ENCODE measurements at regions not wholly inside any gene's neighbourhood (a gene's known extent, or its start where the extent isn't known, plus 50 kb on each side); places are given as distances from the start of the nearest gene placed in this dataset.

GRCh38 chr5:116389601-116390000 lies 185.0 kb downstream of the SEMA6A start:
- H3K36me3 ChIP-seq (ENCODE audit: control insufficient read depth in 2 of 2, insufficient read depth in 2 of 2, low read length in 2 of 2), result no peaks in the 10 kb centered on the region
- H3K4me1 ChIP-seq (ENCODE audit: control insufficient read depth, insufficient read depth, low read length), result peaks cover 4% of the 10 kb centered on the region
- no peak overlapping the region for H3K9ac ChIP-seq (ENCODE audit: low read length in 2 of 2)
- no peak overlapping the region for H3K27ac ChIP-seq (ENCODE audit: low read length)
- no peak overlapping the region for H3K4me3 ChIP-seq (ENCODE audit: low read length in 2 of 2)
- H3K27me3 ChIP-seq (ENCODE audit: control insufficient read depth in 1 of 2, insufficient read depth in 2 of 2, low read length in 2 of 2), result no peaks in the 10 kb centered on the region
- no peaks in the 10 kb centered on the region for H3K9me3 ChIP-seq (ENCODE audit: control insufficient read depth in 2 of 2, low read length in 2 of 2)

- H3K36me3 ChIP-seq (ENCODE audit: control insufficient read depth in 2 of 2, insufficient read depth in 2 of 2, low read length in 2 of 2), result no peaks in the 10 kb centered on the region
- H3K4me3 ChIP-seq (ENCODE audit: low read length in 2 of 2), result no peak overlapping the region
- no peaks in the 10 kb centered on the region for H3K9me3 ChIP-seq (ENCODE audit: control insufficient read depth in 2 of 2, low read length in 2 of 2)
- no peaks in the 10 kb centered on the region for H3K4me1 ChIP-seq (ENCODE audit: control insufficient read depth, insufficient read depth, low read length)
- no peaks in the 10 kb centered on the region for H3K27me3 ChIP-seq (ENCODE audit: control insufficient read depth in 1 of 2, insufficient read depth in 2 of 2, low read length in 2 of 2)
- no peak overlapping the region for H3K27ac ChIP-seq (ENCODE audit: low read length)
- H3K9ac ChIP-seq (ENCODE audit: low read length in 2 of 2), result no peak overlapping the region
Measured at GRCh38 chr5:116388564-116389258, 185.9 kb downstream of the SEMA6A start.

GRCh38 chr5:116387738-116388137 lies 186.9 kb downstream of the SEMA6A start:
- Histone ChIP-seq H3K9me3 (ENCODE audit: control insufficient read depth in 2 of 2, low read length in 2 of 2) (no peaks in the 10 kb centered on the region), H3K9ac (ENCODE audit: low read length in 2 of 2) (no peak overlapping the region), H3K4me3 (ENCODE audit: low read length in 2 of 2) (no peak overlapping the region), H3K27ac (ENCODE audit: low read length) (no peak overlapping the region), H3K4me1 (ENCODE audit: control insufficient read depth, insufficient read depth, low read length) (no peaks in the 10 kb centered on the region), H3K27me3 (ENCODE audit: control insufficient read depth in 1 of 2, insufficient read depth in 2 of 2, low read length in 2 of 2) (no peaks in the 10 kb centered on the region), H3K36me3 (ENCODE audit: control insufficient read depth in 2 of 2, insufficient read depth in 2 of 2, low read length in 2 of 2) (no peaks in the 10 kb centered on the region)

- no peak overlapping the region for H3K9ac ChIP-seq (ENCODE audit: low read length in 2 of 2)
- no peaks in the 10 kb centered on the region for H3K36me3 ChIP-seq (ENCODE audit: control insufficient read depth in 2 of 2, insufficient read depth in 2 of 2, low read length in 2 of 2)
- no peak overlapping the region for H3K4me3 ChIP-seq (ENCODE audit: low read length in 2 of 2)
- H3K9me3 ChIP-seq (ENCODE audit: control insufficient read depth in 2 of 2, low read length in 2 of 2), result no peaks in the 10 kb centered on the region
- no peak overlapping the region for H3K27ac ChIP-seq (ENCODE audit: low read length)
- no peaks in the 10 kb centered on the region for H3K27me3 ChIP-seq (ENCODE audit: control insufficient read depth in 1 of 2, insufficient read depth in 2 of 2, low read length in 2 of 2)
- H3K4me1 ChIP-seq (ENCODE audit: control insufficient read depth, insufficient read depth, low read length), result no peaks in the 10 kb centered on the region
Measured at GRCh38 chr5:116386633-116387032, 188.0 kb downstream of the SEMA6A start.

GRCh38 chr5:116382874-116383266 lies 191.8 kb downstream of the SEMA6A start:
- H3K9ac ChIP-seq (ENCODE audit: low read length in 2 of 2), result no peak overlapping the region
- H3K4me1 ChIP-seq (ENCODE audit: control insufficient read depth, insufficient read depth, low read length), result no peaks in the 10 kb centered on the region
- H3K9me3 ChIP-seq (ENCODE audit: control insufficient read depth in 2 of 2, low read length in 2 of 2), result no peaks in the 10 kb centered on the region
- no peak overlapping the region for H3K27ac ChIP-seq (ENCODE audit: low read length)
- H3K36me3 ChIP-seq (ENCODE audit: control insufficient read depth in 2 of 2, insufficient read depth in 2 of 2, low read length in 2 of 2), result no peaks in the 10 kb centered on the region
- no peaks in the 10 kb centered on the region for H3K27me3 ChIP-seq (ENCODE audit: control insufficient read depth in 1 of 2, insufficient read depth in 2 of 2, low read length in 2 of 2)
- H3K4me3 ChIP-seq (ENCODE audit: low read length in 2 of 2), result no peak overlapping the region

GRCh38 chr5:116382032-116382873 lies 192.4 kb downstream of the SEMA6A start:
- Histone ChIP-seq H3K9ac (ENCODE audit: low read length in 2 of 2) (no peak overlapping the region), H3K9me3 (ENCODE audit: control insufficient read depth in 2 of 2, low read length in 2 of 2) (no peaks in the 10 kb centered on the region), H3K4me1 (ENCODE audit: control insufficient read depth, insufficient read depth, low read length) (no peaks in the 10 kb centered on the region), H3K27me3 (ENCODE audit: control insufficient read depth in 1 of 2, insufficient read depth in 2 of 2, low read length in 2 of 2) (no peaks in the 10 kb centered on the region), H3K4me3 (ENCODE audit: low read length in 2 of 2) (no peak overlapping the region), H3K27ac (ENCODE audit: low read length) (no peak overlapping the region), H3K36me3 (ENCODE audit: control insufficient read depth in 2 of 2, insufficient read depth in 2 of 2, low read length in 2 of 2) (no peaks in the 10 kb centered on the region)

GRCh38 chr5:116381201-116381600 lies 193.4 kb downstream of the SEMA6A start:
- Histone ChIP-seq H3K4me3 (ENCODE audit: low read length in 2 of 2) (no peak overlapping the region), H3K9me3 (ENCODE audit: control insufficient read depth in 2 of 2, low read length in 2 of 2) (no peaks in the 10 kb centered on the region), H3K9ac (ENCODE audit: low read length in 2 of 2) (no peak overlapping the region), H3K27me3 (ENCODE audit: control insufficient read depth in 1 of 2, insufficient read depth in 2 of 2, low read length in 2 of 2) (no peaks in the 10 kb centered on the region), H3K36me3 (ENCODE audit: control insufficient read depth in 2 of 2, insufficient read depth in 2 of 2, low read length in 2 of 2) (no peaks in the 10 kb centered on the region), H3K4me1 (ENCODE audit: control insufficient read depth, insufficient read depth, low read length) (no peaks in the 10 kb centered on the region), H3K27ac (ENCODE audit: low read length) (no peak overlapping the region)

- H3K9me3 ChIP-seq (ENCODE audit: control insufficient read depth in 2 of 2, low read length in 2 of 2), result no peaks in the 10 kb centered on the region
- H3K4me1 ChIP-seq (ENCODE audit: control insufficient read depth, insufficient read depth, low read length), result no peaks in the 10 kb centered on the region
- no peak overlapping the region for H3K9ac ChIP-seq (ENCODE audit: low read length in 2 of 2)
- H3K27me3 ChIP-seq (ENCODE audit: control insufficient read depth in 1 of 2, insufficient read depth in 2 of 2, low read length in 2 of 2), result no peaks in the 10 kb centered on the region
- no peak overlapping the region for H3K4me3 ChIP-seq (ENCODE audit: low read length in 2 of 2)
- H3K36me3 ChIP-seq (ENCODE audit: control insufficient read depth in 2 of 2, insufficient read depth in 2 of 2, low read length in 2 of 2), result no peaks in the 10 kb centered on the region
- no peak overlapping the region for H3K27ac ChIP-seq (ENCODE audit: low read length)
Measured at GRCh38 chr5:116380621-116381020, 194.0 kb downstream of the SEMA6A start.

- Histone ChIP-seq H3K9ac (ENCODE audit: low read length in 2 of 2) (no peak overlapping the region), H3K4me1 (ENCODE audit: control insufficient read depth, insufficient read depth, low read length) (no peaks in the 10 kb centered on the region), H3K9me3 (ENCODE audit: control insufficient read depth in 2 of 2, low read length in 2 of 2) (no peaks in the 10 kb centered on the region), H3K27me3 (ENCODE audit: control insufficient read depth in 1 of 2, insufficient read depth in 2 of 2, low read length in 2 of 2) (no peaks in the 10 kb centered on the region), H3K27ac (ENCODE audit: low read length) (no peak overlapping the region), H3K4me3 (ENCODE audit: low read length in 2 of 2) (no peak overlapping the region), H3K36me3 (ENCODE audit: control insufficient read depth in 2 of 2, insufficient read depth in 2 of 2, low read length in 2 of 2) (no peaks in the 10 kb centered on the region)
Measured at GRCh38 chr5:116379306-116379705, 195.3 kb downstream of the SEMA6A start.

- Histone ChIP-seq H3K27me3 (ENCODE audit: control insufficient read depth in 1 of 2, insufficient read depth in 2 of 2, low read length in 2 of 2) (no peaks in the 10 kb centered on the region), H3K36me3 (ENCODE audit: control insufficient read depth in 2 of 2, insufficient read depth in 2 of 2, low read length in 2 of 2) (no peaks in the 10 kb centered on the region), H3K4me1 (ENCODE audit: control insufficient read depth, insufficient read depth, low read length) (no peaks in the 10 kb centered on the region), H3K9me3 (ENCODE audit: control insufficient read depth in 2 of 2, low read length in 2 of 2) (no peaks in the 10 kb centered on the region), H3K4me3 (ENCODE audit: low read length in 2 of 2) (no peak overlapping the region), H3K27ac (ENCODE audit: low read length) (no peak overlapping the region), H3K9ac (ENCODE audit: low read length in 2 of 2) (no peak overlapping the region)
Measured at GRCh38 chr5:116378777-116379121, 195.9 kb downstream of the SEMA6A start.

Measured in stomach smooth muscle (tissue), 2 donors.